ENCODE measurements at regions not wholly inside any gene's neighbourhood (a gene's known extent, or its start where the extent isn't known, plus 50 kb on each side); places are given as distances from the start of the nearest gene placed in this dataset.

GRCh38 chr16:56068314-56068713 is 123.0 kb upstream of the GNAO1 start:
- TF ChIP-seq CTCF (IDR thresholded peaks at IDR 0.05; ENCODE audit: low read depth, low read length) (no peak), EZH2phosphoT487 (IDR thresholded peaks at IDR 0.05; ENCODE audit: low read depth) (no peak)
